Natural killer cell (primary cell): ENCODE measurements at regions not wholly inside any gene's neighbourhood (a gene's known extent, or its start where the extent isn't known, plus 50 kb on each side); places are given as distances from the start of the nearest gene placed in this dataset.

Experiments used
- ATAC-seq, 3 donors: fragments of 150-1000 bp in 2 of 3; fragments of 200-7000 bp in 1 of 3; cut with Tn5 transposase; 1 replicate in 1 of 3; 2 replicates in 2 of 3; pipeline ENCODE4 v1.10.0; 2021; ENCODE audit warnings: mild to moderate bottlenecking in 2 of 3, moderate library complexity in 2 of 3
- DNase-seq, 2 donors: peaks; one replicate each; pipeline versions ENCODE4 v3.0.0 to v3.0.0-alpha.2; 2013 to 2021; ENCODE audit warnings: mixed read lengths in 1 of 2
- H3K27ac ChIP-seq: one replicate; pipeline ENCODE4 v1.5.1; 2013; ENCODE audit warnings: mild to moderate bottlenecking, low read length
- H3K27me3 ChIP-seq: one replicate; pipeline ENCODE4 v1.6.1; 2013; ENCODE audit warnings: low read length; ENCODE audit not compliant: control insufficient read depth, insufficient read depth
- H3K36me3 ChIP-seq: one replicate; pipeline ENCODE4 v1.6.1; 2013; ENCODE audit warnings: low read length; ENCODE audit not compliant: control insufficient read depth, insufficient read depth
- H3K4me1 ChIP-seq: one replicate; pipeline ENCODE4 v1.6.1; 2013; ENCODE audit warnings: low read length; ENCODE audit not compliant: control insufficient read depth, insufficient read depth
- H3K4me3 ChIP-seq: one replicate; pipeline ENCODE4 v1.5.1; 2013; ENCODE audit warnings: low read length
- H3K9me3 ChIP-seq: one replicate; pipeline ENCODE4 v1.6.1; 2013; ENCODE audit warnings: low read length; ENCODE audit not compliant: control insufficient read depth, insufficient read depth
- H3K27ac Mint-ChIP-seq, 2 donors: one replicate each; pipeline ENCODE4 v1.8.0; 2022; ENCODE audit warnings: mild to moderate bottlenecking in 2 of 2, mixed read lengths in 2 of 2, moderate library complexity in 1 of 2
- H3K27me3 Mint-ChIP-seq, 2 donors: one replicate each; pipeline ENCODE4 v1.8.0; 2022; ENCODE audit warnings: low read depth in 2 of 2, mixed read lengths in 2 of 2
- H3K36me3 Mint-ChIP-seq: one replicate; pipeline ENCODE4 v1.8.0; 2022; ENCODE audit warnings: mixed read lengths
- H3K4me1 Mint-ChIP-seq, 2 donors: one replicate each; pipeline ENCODE4 v1.8.0; 2022; ENCODE audit warnings: mixed read lengths in 2 of 2
- H3K4me3 Mint-ChIP-seq: one replicate; pipeline ENCODE4 v1.8.0; 2022; ENCODE audit warnings: mild to moderate bottlenecking, moderate library complexity, mixed read lengths
- H3K9me3 Mint-ChIP-seq, 2 donors: one replicate each; pipeline ENCODE4 v1.8.0; 2022; ENCODE audit warnings: mixed read lengths in 2 of 2
- CTCF ChIP-seq: fragments of 200-600 bp; IDR thresholded peaks from one replicate; pipeline ENCODE4 v1.8.0; 2022; ENCODE audit warnings: antibody characterized with exemption
- WGBS: methylation state at CpG from one replicate; pipeline ENCODE4 v1.1.7; 2013; ENCODE audit warnings: missing lambda C conversion rate; ENCODE audit not compliant: insufficient coverage; 5-methylcytosine and 5-hydroxymethylcytosine counted together
- intact Hi-C: fragments of 100-400 bp; cut with micrococcal nuclease; formaldehyde crosslinking; loops from one replicate; pipeline ENCODE4 v1.14.2; 2022

GRCh38 chrY:8629636-8630035 is 707.6 kb upstream of the TSPY4 start:
- H3K9me3 Mint-ChIP-seq = peaks cover 0 to 4% of the 10 kb centered on the region in 2 donors
- no peaks in the 10 kb centered on the region for H3K27me3 ChIP-seq
- no peaks in the 10 kb centered on the region for H3K9me3 ChIP-seq
- 50% methylated on average over 1 of the region's 2 CpGs for WGBS
- no peaks in the 10 kb centered on the region for H3K4me1 ChIP-seq
- no peak overlapping the region for H3K4me3 Mint-ChIP-seq
- H3K4me3 ChIP-seq = no peak overlapping the region
- ATAC-seq (no peak), DNase-seq (no peak)
- H3K36me3 Mint-ChIP-seq = no peaks in the 10 kb centered on the region
- H3K4me1 Mint-ChIP-seq = no peaks in the 10 kb centered on the region
- no peak for TF ChIP-seq CTCF
- no peak overlapping the region for H3K27ac Mint-ChIP-seq
- no peaks in the 10 kb centered on the region for H3K36me3 ChIP-seq
- no peaks in the 10 kb centered on the region for H3K27me3 Mint-ChIP-seq
- intact Hi-C loops = no loop called here
- no peak overlapping the region for H3K27ac ChIP-seq

DNA sequence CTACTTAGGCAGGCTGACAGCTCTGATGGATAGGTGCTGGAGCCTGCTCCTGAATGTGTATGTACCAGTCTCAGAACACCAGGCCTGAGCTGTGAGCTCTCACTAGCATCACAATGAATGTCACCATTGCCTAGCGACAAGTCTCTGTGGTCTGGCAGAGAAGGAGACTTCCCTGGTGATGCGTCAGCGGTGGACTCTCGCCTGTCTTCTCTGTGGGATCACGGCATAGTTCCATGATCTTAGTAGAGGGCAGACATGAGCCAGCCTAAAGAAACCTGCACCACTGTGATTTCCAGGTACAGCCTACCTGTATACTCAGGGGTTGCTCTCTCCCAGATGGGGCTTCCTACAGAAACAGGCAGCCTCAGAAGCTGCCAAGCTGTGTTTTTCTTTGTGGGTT is 699.2 kb upstream of the TSPY4 start:
- Histone ChIP-seq H3K27ac (no peak overlapping the region), H3K27me3 (no peaks in the 10 kb centered on the region), H3K9me3 (no peaks in the 10 kb centered on the region), H3K36me3 (no peaks in the 10 kb centered on the region), H3K4me1 (no peaks in the 10 kb centered on the region), H3K4me3 (no peak overlapping the region)
- intact Hi-C loops = no loop called here
- Mint-ChIP-seq H3K4me1 (no peaks in the 10 kb centered on the region), H3K27me3 (no peaks in the 10 kb centered on the region), H3K9me3 (peaks cover 0 to 4% of the 10 kb centered on the region in 2 donors), H3K36me3 (no peaks in the 10 kb centered on the region), H3K27ac (no peak overlapping the region), H3K4me3 (no peak overlapping the region)
- DNase-seq (no peak), ATAC-seq (no peak)
- no peak for TF ChIP-seq CTCF
- WGBS = 93% methylated on average over 4 of the region's 5 CpGs

GRCh38 chrY:8644926-8645325 is 692.3 kb upstream of the TSPY4 start:
- no peak overlapping the region for H3K27ac Mint-ChIP-seq
- H3K27me3 ChIP-seq = no peaks in the 10 kb centered on the region
- no peak for DNase-seq
- intact Hi-C loops = no loop called here
- TF ChIP-seq CTCF = no peak
- WGBS = 83% methylated on average over 1 of the region's 3 CpGs
- no peak overlapping the region for H3K27ac ChIP-seq
- no peaks in the 10 kb centered on the region for H3K4me1 ChIP-seq
- peaks cover 0 to 4% of the 10 kb centered on the region in 2 donors for H3K9me3 Mint-ChIP-seq
- H3K36me3 ChIP-seq = no peaks in the 10 kb centered on the region
- H3K9me3 ChIP-seq = no peaks in the 10 kb centered on the region
- no peaks in the 10 kb centered on the region for H3K4me1 Mint-ChIP-seq
- no peaks in the 10 kb centered on the region for H3K36me3 Mint-ChIP-seq
- ATAC-seq = no peak
- H3K4me3 ChIP-seq = no peak overlapping the region
- no peak overlapping the region for H3K4me3 Mint-ChIP-seq
- no peaks in the 10 kb centered on the region for H3K27me3 Mint-ChIP-seq

- DNase-seq (no peak), ATAC-seq (no peak)
- H3K27ac Mint-ChIP-seq = no peak overlapping the region
- H3K4me1 Mint-ChIP-seq = no peaks in the 10 kb centered on the region
- Histone ChIP-seq H3K27ac (no peak overlapping the region), H3K4me1 (no peaks in the 10 kb centered on the region), H3K4me3 (no peak overlapping the region), H3K9me3 (no peaks in the 10 kb centered on the region), H3K36me3 (no peaks in the 10 kb centered on the region), H3K27me3 (no peaks in the 10 kb centered on the region)
- no peak for TF ChIP-seq CTCF
- intact Hi-C loops = no loop called here
- no peaks in the 10 kb centered on the region for H3K36me3 Mint-ChIP-seq
- H3K9me3 Mint-ChIP-seq = peaks cover 0 to 7% of the 10 kb centered on the region in 2 donors
- WGBS = 30% methylated on average over 1 of the region's 1 CpG
- no peak overlapping the region for H3K4me3 Mint-ChIP-seq
- no peaks in the 10 kb centered on the region for H3K27me3 Mint-ChIP-seq
Measured at GRCh38 chrY:8652445-8652844, 684.8 kb upstream of the TSPY4 start.
